Activated T-helper 9 cell treated with anti-CD3 and anti-CD28 coated beads, Interleukin-2, amount 50 U/mL, for 16 hours (primary cell): ENCODE measurements at regions not wholly inside any gene's neighbourhood (a gene's known extent, or its start where the extent isn't known, plus 50 kb on each side); places are given as distances from the start of the nearest gene placed in this dataset.

Source experiments
- DNase-seq: peaks from one replicate; pipeline ENCODE4 v3.0.0-alpha.2; 2020; ENCODE audit warnings: low read depth

DNA sequence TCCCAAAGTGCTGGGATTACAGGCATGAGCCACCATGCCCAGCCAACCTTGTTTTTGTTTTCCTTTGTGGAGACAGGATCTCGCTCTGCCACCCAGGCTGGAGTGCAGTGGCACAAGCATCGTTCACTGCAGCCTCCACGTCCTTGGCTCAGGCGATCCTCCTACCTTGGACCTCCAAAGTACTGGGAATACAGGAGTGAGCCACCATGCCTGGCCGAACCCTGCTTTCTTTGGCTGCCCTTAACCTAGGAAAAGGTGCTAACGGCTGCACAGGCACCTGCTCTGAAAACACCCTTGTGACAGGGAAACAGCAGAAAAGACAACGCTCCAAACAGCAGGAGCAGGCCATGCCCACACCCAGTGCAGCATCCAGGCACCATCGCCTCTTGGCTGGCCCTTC is 71.9 kb downstream of the OAT start:
- no peak for DNase-seq

DNA sequence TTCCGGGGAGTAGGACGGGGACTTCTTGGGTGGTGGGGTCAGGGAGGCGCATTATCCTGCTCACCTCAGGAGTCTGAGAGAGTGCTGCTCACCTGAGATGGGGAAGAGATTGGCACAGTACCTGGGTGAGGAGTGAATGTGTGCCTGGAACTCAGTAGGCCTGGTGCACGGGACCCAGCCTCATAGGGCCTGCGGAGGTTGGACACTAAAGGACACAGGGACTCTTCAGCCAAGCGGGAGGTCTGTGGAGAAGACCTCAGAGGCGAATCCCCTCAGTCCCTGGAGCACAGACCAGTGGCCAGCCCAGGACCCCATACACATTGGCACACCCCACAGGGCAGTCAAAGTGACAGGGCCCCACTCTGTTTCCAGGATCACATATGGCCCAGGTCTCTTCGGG is 73.2 kb downstream of the OAT start:
- no peak for DNase-seq

DNA sequence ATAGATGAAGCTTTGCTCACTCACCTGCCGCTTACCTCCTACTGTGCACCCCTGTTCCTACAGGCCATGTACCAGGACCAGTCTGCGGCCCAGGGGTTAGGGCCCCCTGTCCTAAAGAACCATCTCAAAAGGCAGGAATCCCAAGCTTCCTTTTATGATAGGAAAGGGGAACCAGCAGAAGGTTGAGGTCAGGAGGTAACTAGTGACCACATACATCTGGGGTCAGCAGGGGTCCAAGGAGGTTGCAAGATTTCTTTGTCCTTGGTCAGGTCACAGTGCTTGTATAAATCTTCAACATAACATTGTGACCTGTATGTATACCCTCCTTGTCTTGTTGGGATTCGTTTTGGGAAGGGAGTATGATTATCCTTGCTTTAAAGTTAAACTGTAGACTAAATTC is 73.8 kb downstream of the OAT start:
- no peak for DNase-seq

DNA sequence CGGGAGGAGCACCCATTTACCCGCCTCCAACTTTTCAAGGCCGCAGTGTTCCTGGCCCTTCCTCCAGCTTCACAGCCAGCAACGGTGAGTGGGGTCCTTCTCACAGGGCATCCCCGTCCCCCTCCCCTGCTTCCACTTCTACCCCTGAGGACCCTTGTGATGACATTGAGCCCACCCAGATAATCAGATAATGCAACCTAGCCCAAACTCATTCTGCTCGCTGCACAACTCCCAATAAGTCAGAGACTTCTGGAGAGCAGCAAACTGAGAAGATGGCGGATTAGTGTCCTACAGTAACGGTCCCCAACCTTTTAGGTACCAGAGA is 74.5 kb downstream of the OAT start:
- DNase-seq: no peak

DNA sequence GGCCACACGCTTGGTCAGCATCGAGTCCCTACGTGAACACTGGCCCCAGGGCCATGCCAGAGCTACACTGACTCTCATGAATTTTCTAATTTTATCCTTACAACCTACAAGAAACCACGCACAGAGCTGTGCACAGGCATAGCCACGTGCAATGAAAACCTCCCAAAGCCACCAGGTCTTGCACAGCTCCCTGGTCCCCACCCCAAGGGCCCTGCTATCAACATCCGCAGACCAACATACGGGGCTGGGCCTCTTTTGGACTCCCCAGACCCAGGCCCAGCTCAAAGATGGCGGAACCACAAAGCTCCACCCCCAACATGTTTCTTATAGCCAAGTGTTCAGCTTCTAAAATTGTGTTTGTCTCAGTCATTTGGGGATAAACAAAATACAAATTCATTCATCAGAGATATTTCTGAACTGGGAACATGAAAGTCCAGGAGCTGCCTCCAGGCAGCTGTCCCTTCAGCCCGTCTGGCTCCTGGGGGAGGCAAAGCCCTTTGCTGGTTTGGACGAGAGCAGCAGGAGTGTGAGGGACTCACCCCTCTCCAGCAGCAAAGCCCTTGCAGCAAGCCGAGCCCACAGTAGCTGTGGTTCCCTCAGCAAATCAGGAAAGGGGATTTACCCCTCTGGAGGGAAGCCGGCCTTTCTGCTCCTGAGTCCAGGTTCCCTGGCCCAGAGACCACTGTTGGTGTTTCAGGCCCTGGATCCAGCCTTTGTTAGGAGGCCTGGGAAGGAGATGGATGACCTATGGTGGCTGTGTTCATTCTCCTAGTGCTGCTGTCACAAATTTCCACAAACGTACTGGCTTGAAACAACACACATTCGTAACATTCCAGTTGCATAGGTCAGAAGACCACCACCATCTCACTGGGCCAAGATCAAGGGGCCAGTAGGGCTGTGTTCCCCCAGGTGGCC is 75.1 kb downstream of the OAT start:
- DNase-seq: no peak

DNA sequence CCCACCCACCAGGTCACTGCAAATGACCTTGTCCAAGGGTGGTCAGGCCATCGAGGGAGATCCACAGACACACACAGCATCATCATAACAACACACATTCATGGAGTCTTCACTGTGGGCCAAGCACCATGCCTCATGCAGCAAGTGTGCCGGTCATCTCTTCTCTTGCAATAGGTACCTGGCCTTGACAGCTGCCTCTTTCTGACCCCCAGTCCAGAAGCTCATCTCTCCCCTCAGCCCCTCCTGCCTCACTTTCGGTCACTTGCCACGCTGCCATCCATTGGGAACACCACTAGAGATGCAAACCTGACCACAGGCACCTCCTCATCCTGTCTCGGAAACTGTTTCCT is 75.9 kb downstream of the OAT start:
- DNase-seq: no peak

DNA sequence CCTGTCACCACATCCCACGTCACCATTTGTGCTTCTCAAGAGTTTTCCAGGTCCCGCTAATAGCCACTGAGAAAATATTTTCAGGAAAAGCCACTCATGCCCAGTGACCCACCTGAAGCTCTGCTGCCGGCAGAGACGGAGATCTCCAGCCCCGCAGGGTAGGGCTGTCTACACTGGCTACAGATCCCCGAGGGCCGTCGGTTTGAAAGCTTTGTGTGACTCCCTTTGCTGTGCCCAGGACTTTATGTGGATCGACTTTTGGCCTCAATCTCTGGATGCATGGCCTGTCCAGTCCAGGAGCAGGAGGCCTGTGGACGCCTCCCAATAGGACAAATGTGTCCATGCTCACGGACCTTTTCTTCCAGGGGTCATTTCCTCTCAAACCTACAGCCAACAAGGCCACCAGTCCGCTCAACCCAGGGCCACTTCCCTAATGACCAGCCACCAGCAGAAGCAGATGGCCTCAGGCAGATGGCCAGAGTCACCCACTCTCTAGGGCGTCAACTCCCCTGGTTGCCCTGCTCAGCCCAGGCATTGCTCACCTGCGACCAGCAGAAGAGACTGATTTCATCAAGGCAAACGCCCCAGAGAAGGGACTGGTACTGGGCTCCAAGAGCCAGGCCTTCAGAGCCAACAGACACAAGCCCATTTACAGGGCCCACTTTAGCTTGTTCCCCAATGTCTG is 76.4 kb downstream of the OAT start:
- DNase-seq: no peak

DNA sequence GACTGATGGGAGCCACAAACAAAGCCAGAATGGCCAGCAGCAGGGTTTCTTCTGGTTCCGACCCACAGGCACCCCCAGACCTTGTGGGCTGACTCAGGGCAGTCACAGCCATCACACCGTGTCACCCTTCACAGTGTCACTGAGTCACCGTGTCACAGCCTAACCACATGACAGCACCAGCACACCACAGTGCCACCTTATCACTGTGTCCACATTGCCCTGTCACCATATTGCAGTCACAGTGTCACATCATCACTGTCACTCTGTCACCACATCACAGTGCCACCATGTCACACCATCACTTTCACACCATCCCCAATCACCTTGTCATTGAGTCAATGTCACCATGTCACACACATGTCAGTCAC is 77.0 kb downstream of the OAT start:
- DNase-seq: no peak

DNA sequence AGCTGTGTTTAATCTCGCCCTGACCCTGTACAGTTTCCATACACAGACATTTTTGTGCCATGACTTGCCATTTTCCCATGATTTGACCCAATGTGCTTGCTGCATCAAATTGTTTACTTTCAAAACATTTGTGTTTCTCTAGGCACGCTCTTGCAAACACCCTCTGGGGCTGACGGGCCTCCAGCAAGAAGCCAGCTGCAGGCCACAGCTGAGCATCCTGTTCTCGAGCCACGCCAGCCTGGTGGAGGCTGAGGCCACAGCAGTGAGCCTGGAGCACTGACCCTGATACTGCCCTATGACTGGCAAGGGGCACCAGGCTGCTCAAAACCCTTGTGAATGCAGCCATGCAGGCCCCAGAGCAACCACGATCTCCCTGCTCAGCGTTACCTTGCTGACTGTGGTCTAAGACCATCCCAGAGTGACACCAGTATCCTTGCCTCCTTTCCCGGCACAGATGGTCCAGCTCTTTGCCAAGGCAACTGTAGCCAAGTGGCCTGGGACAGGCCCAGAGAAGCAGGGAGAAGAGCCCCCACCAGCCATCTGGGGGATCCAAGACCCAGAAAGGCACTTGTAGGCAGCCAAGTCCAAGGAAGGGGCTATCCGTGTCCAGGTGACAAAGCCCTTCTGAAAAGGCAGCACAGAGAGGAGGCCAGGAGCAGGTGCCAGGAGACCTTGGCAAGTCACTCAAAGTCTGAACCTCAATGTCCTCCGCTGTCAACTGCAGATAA is 78.5 kb downstream of the OAT start:
- DNase-seq: no peak

DNA sequence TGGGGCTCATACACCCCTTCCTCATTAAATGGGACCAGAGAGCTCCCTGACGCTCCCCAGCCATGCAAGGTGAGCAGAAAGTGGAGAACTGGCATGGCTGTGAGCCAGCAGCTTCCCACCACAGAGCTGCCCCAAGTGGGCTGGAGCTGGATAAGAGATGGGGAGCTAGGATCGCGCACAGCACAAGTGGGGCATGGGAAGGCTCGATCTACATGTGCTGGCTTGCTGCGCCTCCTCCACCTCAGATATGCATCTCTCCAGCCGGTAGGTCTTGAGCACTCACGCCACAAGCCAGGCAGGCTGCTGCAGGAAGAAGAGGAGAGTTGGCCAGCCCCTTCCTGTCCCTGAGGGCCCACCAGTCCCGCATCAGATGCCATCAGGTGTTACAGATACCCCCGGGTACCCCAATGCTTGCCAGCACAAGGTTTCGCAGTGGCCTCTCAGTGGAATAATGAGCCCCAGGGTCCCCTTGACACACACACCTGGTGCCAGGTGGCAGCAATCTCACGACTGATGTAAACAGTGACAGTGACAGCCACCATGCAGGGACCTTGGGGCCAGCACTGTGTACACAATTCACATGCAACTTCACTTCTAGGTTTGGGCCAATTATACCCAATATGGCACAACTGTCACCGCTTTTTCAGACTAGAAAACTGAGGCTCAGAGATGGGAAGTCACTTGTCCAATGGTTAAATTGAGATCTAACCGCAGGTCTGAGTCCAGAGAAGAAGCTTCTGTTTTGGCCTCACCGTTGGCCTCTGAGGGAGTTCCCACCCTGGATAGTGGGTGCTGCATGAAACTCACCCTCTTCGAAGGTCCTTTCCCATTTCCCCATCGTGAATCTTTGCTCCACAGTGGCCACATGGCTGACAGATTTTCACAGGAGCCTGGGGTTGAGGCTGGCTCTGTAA is 79.3 kb downstream of the OAT start:
- DNase-seq: no peak

DNA sequence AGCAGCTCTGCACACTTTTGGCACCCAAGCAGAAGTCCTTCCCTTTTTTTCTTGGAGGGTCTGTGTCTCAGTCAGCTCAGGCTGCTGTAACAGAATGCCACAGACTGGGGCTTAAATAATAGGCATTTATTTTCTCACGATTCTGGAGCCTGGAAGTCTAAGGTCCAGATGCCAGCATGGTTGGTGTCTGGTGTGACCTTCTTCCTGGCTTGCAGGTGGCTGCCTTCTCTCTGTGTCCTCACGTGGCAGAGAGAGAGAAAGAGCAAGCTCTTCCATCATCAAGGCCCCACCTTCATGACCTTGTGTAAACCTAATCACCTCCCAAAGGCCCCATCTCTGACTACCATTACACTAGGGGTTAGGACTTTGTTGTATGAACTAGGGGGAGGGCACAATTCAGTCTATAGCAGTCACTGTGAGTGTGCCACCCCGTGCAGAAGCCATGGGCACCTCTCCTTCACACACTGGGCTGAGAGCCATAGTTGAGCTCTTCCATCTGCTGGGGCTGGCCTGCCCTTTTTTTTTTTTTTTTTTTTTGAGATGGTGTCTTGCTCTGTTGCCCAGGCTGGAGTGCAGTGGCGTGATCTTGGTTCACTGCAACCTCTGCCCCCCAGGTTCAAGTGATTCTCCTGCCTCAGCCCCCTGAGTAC is 80.3 kb downstream of the OAT start:
- DNase-seq: no peak

DNA sequence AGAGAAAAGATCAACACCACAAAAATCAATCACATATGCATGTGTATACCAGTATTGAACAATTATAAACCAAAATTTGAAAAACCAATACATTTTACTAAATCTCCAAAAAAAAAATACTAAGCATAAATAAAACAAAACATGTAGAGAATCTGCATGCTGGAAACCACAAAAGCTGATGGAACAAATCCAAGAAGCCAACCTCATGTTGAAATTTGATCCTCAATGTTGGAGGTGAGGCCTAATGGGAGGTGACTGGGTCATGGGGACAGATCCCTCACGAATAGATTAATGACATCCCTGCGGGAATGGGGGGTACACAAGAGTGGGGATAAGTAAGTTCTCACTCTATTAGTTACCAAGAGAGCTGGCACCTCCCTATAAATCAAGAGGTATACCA is 82.5 kb downstream of the OAT start:
- no peak for DNase-seq

DNA sequence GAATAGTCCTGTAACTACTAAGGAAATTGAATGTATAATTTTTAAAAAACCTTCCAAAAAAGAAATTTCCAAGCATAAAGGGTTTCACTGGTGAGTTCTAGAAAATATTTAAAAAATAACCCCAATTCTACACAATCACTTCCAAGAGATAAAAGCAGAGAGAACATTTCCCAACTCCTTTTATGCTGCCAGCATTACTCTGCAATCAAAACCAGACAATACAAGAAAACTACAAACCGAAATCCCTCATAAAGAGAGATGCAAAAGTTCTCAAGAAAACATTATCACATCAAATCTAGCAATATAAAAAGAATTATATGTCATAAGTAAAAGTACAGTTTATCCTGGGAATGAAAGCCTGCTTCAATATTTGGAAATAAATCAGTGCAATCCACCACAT is 84.8 kb downstream of the OAT start:
- no peak for DNase-seq

DNA sequence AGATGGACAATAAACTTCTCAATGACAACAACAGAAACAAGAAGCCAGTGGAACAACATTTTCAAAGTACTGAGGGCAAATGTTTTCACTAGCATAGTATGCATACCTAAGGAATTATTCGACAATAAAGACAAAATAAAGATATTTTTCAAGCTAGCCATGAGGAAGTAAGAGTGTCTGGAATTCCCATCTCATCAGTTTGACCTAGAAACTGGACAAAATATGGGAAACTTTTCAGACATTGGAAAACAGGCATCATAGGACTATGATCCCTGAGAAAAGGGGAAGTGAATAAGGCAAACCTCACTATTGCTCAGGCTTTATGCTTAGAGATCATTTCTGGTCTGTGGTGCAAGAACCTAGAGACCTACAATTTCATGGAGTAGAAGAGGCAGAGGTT is 86.3 kb downstream of the OAT start:
- DNase-seq: no peak

DNA sequence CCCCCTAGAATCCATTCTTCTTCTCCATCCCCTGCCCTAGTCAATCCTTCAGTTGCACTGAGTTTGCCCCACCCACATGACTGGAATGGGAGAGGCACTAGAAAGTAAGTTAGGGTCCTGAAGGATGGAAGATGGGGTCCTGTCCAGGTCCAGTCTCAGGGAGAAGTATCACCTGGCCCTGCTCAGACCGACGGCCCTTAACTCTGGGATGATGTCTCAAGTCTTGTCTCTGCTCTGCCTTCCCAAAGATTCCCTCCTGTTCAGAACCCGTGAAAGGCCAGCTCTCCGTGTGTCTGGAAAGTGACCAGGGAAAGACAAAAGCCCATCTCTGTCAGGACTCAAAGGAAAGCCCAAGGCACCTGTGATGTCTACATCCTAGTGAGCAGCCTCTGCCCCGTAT is 88.8 kb downstream of the OAT start:
- DNase-seq: no peak

DNA sequence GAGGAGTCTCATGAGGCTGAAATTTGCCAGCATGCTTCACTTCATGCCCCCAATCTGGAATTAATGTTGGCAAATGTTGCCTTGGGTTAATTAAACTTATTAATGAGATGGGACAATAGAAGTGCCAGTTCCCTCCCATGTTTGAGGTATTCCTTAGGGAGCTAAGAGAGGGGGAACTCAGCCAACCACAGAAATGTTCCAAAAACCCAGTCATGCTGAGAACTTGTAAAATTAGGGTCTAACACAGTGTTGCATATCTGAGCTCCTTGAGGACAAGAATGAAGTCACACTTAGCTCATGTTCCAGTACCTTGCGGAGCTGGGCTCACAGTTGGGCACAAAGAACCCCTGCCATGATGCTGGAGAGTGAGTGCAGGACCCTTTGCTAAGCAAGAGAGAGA is 89.4 kb downstream of the OAT start:
- no peak for DNase-seq

DNA sequence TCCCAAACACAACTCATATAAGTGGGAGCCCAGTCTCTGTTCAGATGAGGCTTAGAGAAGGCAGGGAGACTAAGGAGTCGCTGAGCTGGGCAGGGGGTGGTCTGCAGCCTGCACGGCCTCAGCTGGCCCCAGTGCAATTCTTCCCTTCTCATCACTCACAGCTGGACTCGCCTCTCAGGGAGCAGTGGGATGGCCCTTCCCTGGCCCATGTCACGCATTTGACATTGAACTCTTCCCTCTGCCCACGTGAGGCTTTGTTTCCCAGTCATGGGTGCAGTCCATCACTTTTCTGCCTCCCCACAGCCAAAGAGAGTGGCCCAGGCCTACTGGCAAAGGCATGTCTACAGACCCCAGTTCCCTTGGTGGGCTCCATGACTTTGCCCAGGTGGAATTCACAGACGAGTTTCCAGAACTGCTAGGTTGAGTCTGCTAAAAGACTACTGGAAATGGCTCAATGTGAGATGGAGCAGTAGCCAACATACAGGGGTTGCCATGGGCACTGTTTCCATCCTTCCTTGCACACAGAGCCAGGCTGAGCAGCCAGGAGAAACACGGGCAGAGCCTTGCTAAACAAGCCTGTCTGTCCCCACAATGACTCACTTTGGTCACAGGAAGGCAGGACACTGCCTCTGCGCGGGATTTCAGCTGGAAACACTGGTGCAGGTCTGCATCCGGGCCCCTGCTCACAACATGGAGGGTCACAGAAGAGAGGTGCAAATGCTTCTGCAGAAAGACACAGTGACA is 90.1 kb downstream of the OAT start:
- no peak for DNase-seq

DNA sequence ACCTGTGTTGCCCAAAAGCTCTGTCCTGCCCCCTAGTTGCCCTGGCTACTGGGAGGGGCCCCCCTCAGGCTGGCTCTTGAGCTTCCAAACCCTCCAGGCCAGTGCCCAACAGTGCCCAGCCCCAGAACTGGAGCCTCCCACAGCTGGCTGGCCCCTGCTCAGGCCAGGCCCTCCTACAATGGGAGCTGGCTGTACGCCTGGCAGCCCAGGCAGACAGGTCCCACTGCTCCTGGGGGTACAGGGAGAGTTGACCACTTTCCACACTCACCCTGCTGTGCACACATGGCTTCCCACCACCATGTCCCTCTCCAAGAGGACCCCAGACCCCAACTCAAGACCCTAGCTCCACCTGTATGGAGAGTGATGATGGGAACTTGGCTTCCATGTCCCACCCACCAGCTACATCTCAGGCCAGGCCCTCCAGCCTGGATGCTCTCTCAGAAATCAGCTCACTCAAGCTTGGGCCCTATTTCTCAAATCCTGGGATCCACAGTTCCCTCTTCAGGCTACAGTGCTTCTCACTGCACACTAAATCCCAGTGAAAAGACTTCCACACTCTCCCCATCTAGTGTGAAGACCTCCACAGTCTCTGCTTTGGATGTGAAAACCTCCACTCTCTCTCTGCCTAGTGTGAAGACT is 92.6 kb downstream of the OAT start:
- no peak for DNase-seq

DNA sequence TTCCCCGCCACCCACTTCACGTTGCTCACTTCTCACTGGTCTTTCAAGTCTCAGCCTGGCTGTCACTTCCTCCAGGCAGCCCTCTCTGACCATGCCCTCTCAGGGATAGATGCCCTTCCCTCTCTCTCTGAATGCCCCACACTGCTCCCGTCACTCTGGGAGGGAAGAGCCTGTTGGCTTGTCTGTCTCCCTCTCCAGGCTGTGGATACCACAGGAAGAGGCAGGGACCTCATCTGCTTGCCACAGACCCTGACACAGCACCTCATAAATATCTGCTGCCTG is 93.1 kb downstream of the OAT start:
- no peak for DNase-seq

DNA sequence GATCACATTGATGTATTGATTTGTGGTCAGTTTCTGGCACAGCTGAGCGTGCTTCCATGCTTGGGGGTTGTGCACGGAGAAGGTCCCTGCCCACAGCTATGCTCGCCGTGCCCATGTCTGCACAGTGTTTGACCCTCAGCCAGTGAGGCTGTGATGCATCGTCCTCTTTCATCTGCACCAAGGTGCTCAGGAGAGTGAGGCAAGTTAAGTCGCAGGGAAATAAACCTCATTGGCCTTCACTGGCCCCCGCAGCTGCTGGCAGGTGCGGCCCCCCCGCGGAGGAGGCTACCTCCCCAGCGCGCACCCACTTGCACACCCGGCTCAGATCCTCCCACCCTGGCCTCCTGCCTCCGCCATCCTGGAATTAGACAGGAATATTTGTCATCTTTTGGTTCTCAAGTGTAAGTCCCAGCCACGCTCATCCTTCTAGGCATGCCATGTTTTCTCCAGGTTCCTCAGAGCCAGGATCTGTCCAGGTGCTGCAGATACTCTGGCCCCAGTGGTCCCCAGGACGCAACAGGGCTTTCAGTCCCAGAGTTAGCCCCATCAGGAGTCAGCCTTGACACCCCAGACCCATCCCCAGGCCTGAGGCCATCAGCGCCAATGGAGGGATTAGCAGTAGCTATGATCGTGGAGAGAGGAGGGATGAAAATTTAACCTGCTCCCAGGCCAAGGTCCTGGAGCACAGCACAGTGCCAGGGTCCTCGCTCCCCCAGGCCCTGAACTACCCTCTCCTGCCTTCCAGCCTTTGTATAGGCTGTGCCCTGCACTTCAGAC is 93.7 kb downstream of the OAT start:
- no peak for DNase-seq
